Epithelial cell of proximal tubule (primary cell): ENCODE measurements at regions not wholly inside any gene's neighbourhood (a gene's known extent, or its start where the extent isn't known, plus 50 kb on each side); places are given as distances from the start of the nearest gene placed in this dataset.

ENCODE experiments used
- DNase-seq: peaks from one replicate; pipeline ENCODE4 v3.0.0-alpha.2; 2011; ENCODE audit warnings: low read depth
- H3K4me3 ChIP-seq: 2 replicates; pipeline ENCODE4 v1.5.1; 2011; ENCODE audit warnings: low read depth, mild to moderate bottlenecking, low read length
- CTCF ChIP-seq: conservative IDR thresholded peaks from 2 replicates; pipeline ENCODE4 v1.5.1; 2012; ENCODE audit warnings: low read depth, mild to moderate bottlenecking, low read length

GRCh38 chr20:22383156-22383555, 201.2 kb downstream of the FOXA2 start:
- TF ChIP-seq CTCF, result no peak
- H3K4me3 ChIP-seq, result no peak overlapping the region
- DNase-seq, result no peak

- TF ChIP-seq CTCF, result no peak
- H3K4me3 ChIP-seq, result no peak overlapping the region
- no peak for DNase-seq
These were observed 201.6 kb downstream of the FOXA2 start for GRCh38 chr20:22382742-22383141.

- DNase-seq, result no peak
- H3K4me3 ChIP-seq, result no peak overlapping the region
- TF ChIP-seq CTCF, result no peak
These were observed 202.5 kb downstream of the FOXA2 start for GRCh38 chr20:22381812-22382416.

- no peak for DNase-seq
- TF ChIP-seq CTCF, result no peak
These were observed 204.9 kb downstream of the FOXA2 start for GRCh38 chr20:22379472-22379871.

GRCh38 chr20:22374678-22375590, 209.4 kb downstream of the FOXA2 start:
- no peak for DNase-seq
- TF ChIP-seq CTCF, result no peak
- no peak overlapping the region for H3K4me3 ChIP-seq

More at GRCh38 chr20:22379472-22379871, 204.9 kb downstream of the FOXA2 start:
- H3K4me3 ChIP-seq, result no peak overlapping the region

- TF ChIP-seq CTCF, result no peak
- no peak for DNase-seq
- H3K4me3 ChIP-seq, result no peak overlapping the region
These were observed 210.3 kb downstream of the FOXA2 start for GRCh38 chr20:22374066-22374465.
